HG03575 (cell line): ENCODE measurements at regions not wholly inside any gene's neighbourhood (a gene's known extent, or its start where the extent isn't known, plus 50 kb on each side); places are given as distances from the start of the nearest gene placed in this dataset.
"Not testable (repeated sequence)": the region's sequence is repeated elsewhere in the genome, so short reads cannot be mapped to it uniquely, and the experiment has no call there.

Experiments used
- ATAC-seq: cut with Tn5 transposase; IDR thresholded peaks from one replicate; pipeline ENCODE4 v1.9.1; 2021; ENCODE audit not compliant: unreplicated experiment, insufficient number of reproducible peaks, low FRiP score; ENCODE audit errors: extremely low read depth

GRCh38 chr10:78464118-78464855, 430.6 kb downstream of the RPS24 start:
- ATAC-seq = no peak

- no peak for ATAC-seq
These were observed 431.2 kb downstream of the RPS24 start for GRCh38 chr10:78464856-78465267.

- no peak for ATAC-seq
These were observed 431.8 kb downstream of the RPS24 start for GRCh38 chr10:78465431-78465830.

GRCh38 chr10:78467496-78468106, 433.9 kb downstream of the RPS24 start:
- no peak for ATAC-seq

GRCh38 chr10:78468731-78469130, 435.1 kb downstream of the RPS24 start:
- ATAC-seq = not testable (repeated sequence)

- no peak for ATAC-seq
These were observed 436.8 kb downstream of the RPS24 start for GRCh38 chr10:78470267-78471103.

GRCh38 chr10:78471326-78471722, 437.7 kb downstream of the RPS24 start:
- no peak for ATAC-seq

GRCh38 chr10:78471723-78472550, 438.3 kb downstream of the RPS24 start:
- no peak for ATAC-seq

GRCh38 chr10:78472551-78472890, 438.9 kb downstream of the RPS24 start:
- ATAC-seq = no peak

- no peak for ATAC-seq
These were observed 439.3 kb downstream of the RPS24 start for GRCh38 chr10:78473006-78473405.

- ATAC-seq = no peak
These were observed 441.1 kb downstream of the RPS24 start for GRCh38 chr10:78474743-78475142.

GRCh38 chr10:78475437-78475836, 441.8 kb downstream of the RPS24 start:
- ATAC-seq = no peak

GRCh38 chr10:78476156-78476555, 442.5 kb downstream of the RPS24 start:
- ATAC-seq = no peak

GRCh38 chr10:78476844-78477243, 443.2 kb downstream of the RPS24 start:
- no peak for ATAC-seq

- no peak for ATAC-seq
These were observed 445.3 kb downstream of the RPS24 start for GRCh38 chr10:78478919-78479318.

- no peak for ATAC-seq
These were observed 445.8 kb downstream of the RPS24 start for GRCh38 chr10:78479467-78479866.

- no peak for ATAC-seq
These were observed 448.2 kb downstream of the RPS24 start for GRCh38 chr10:78481842-78482241.

- no peak for ATAC-seq
These were observed 450.0 kb downstream of the RPS24 start for GRCh38 chr10:78483641-78484040.

GRCh38 chr10:78489034-78489433, 455.4 kb downstream of the RPS24 start:
- no peak for ATAC-seq
